Stimulated activated naive B cell treated with anti-CD40 and anti-IgM and Interleukin-4, amounts not matched to agents 10 μg/mL and 1 μg/mL and 100 μg/mL, for 72 hours (primary cell): ENCODE measurements at regions not wholly inside any gene's neighbourhood (a gene's known extent, or its start where the extent isn't known, plus 50 kb on each side); places are given as distances from the start of the nearest gene placed in this dataset.

ENCODE experiments used
- ATAC-seq, 2 donors: fragments of 150-1000 bp; cut with Tn5 transposase; replicated peaks; 2 replicates each; pipeline ENCODE4 v1.10.0; 2021; ENCODE audit warnings: moderate library complexity in 1 of 2
- DNase-seq: peaks from one replicate; pipeline ENCODE4 v3.0.0; 2021
- H3K27ac Mint-ChIP-seq: one replicate; pipeline ENCODE4 v1.8.0; 2022; ENCODE audit warnings: mild to moderate bottlenecking, mixed read lengths
- H3K27me3 Mint-ChIP-seq, 2 donors: one replicate each; pipeline ENCODE4 v1.8.0; 2022; ENCODE audit warnings: mixed read lengths in 2 of 2
- H3K36me3 Mint-ChIP-seq, 2 donors: one replicate each; pipeline ENCODE4 v1.8.0; 2022; ENCODE audit warnings: mixed read lengths in 2 of 2, mild to moderate bottlenecking in 1 of 2
- H3K4me1 Mint-ChIP-seq, 2 donors: one replicate each; pipeline ENCODE4 v1.8.0; 2022; ENCODE audit warnings: mixed read lengths in 2 of 2, mild to moderate bottlenecking in 1 of 2
- H3K4me3 Mint-ChIP-seq, 2 donors: one replicate each; pipeline ENCODE4 v1.8.0; 2022; ENCODE audit warnings: mild to moderate bottlenecking in 2 of 2, mixed read lengths in 2 of 2, moderate library complexity in 1 of 2
- H3K9me3 Mint-ChIP-seq, 2 donors: one replicate each; pipeline ENCODE4 v1.8.0; 2022; ENCODE audit warnings: mixed read lengths in 2 of 2, mild to moderate bottlenecking in 1 of 2

GRCh38 chr6:113500221-113500620, 356.9 kb upstream of the MARCKS start:
- Mint-ChIP-seq H3K4me3 (no peak overlapping the region), H3K36me3 (no peaks in the 10 kb centered on the region), H3K27me3 (no peaks in the 10 kb centered on the region), H3K9me3 (no peaks in the 10 kb centered on the region), H3K4me1 (no peaks in the 10 kb centered on the region), H3K27ac (no peak overlapping the region)
- ATAC-seq (no peak), DNase-seq (no peak)

GRCh38 chr6:113505084-113505699, 352.0 kb upstream of the MARCKS start:
- H3K9me3 Mint-ChIP-seq, result peaks cover 0 to 1% of the 10 kb centered on the region in 2 donors
- ATAC-seq (no peak), DNase-seq (no peak)
- no peaks in the 10 kb centered on the region for H3K4me1 Mint-ChIP-seq
- peaks cover 0 to 3% of the 10 kb centered on the region in 2 donors for H3K27me3 Mint-ChIP-seq
- H3K4me3 Mint-ChIP-seq, result no peak overlapping the region
- no peaks in the 10 kb centered on the region for H3K36me3 Mint-ChIP-seq
- no peak overlapping the region for H3K27ac Mint-ChIP-seq

- Mint-ChIP-seq H3K4me3 (no peak overlapping the region), H3K36me3 (no peaks in the 10 kb centered on the region), H3K27ac (no peak overlapping the region), H3K9me3 (peaks cover 0 to 1% of the 10 kb centered on the region in 2 donors), H3K27me3 (peaks cover 0 to 3% of the 10 kb centered on the region in 2 donors), H3K4me1 (peaks cover 0 to 7% of the 10 kb centered on the region in 2 donors)
- DNase-seq, result no peak
- no peak for ATAC-seq
Observed at GRCh38 chr6:113508249-113508648, 348.9 kb upstream of the MARCKS start.

GRCh38 chr6:113511100-113511499, 346.0 kb upstream of the MARCKS start:
- H3K4me1 Mint-ChIP-seq, result peaks cover 0 to 7% of the 10 kb centered on the region in 2 donors
- H3K4me3 Mint-ChIP-seq, result no peak overlapping the region
- no peaks in the 10 kb centered on the region for H3K36me3 Mint-ChIP-seq
- H3K27me3 Mint-ChIP-seq, result peaks cover 3 to 4% of the 10 kb centered on the region in 2 donors
- peaks cover 0 to 1% of the 10 kb centered on the region in 2 donors for H3K9me3 Mint-ChIP-seq
- no peak overlapping the region for H3K27ac Mint-ChIP-seq
- ATAC-seq (no peak), DNase-seq (no peak)

GRCh38 chr6:113512576-113512975, 344.6 kb upstream of the MARCKS start:
- Mint-ChIP-seq H3K9me3 (peaks cover 0 to 1% of the 10 kb centered on the region in 2 donors), H3K4me1 (peaks cover 0 to 7% of the 10 kb centered on the region in 2 donors), H3K27ac (no peak overlapping the region)

GRCh38 chr6:113513086-113513485, 344.1 kb upstream of the MARCKS start:
- DNase-seq (no peak), ATAC-seq (no peak)
- Mint-ChIP-seq H3K36me3 (no peaks in the 10 kb centered on the region), H3K27me3 (peaks cover 0 to 8% of the 10 kb centered on the region in 2 donors), H3K4me1 (peaks cover 0 to 7% of the 10 kb centered on the region in 2 donors), H3K4me3 (no peak overlapping the region), H3K27ac (no peak overlapping the region), H3K9me3 (peaks cover 0 to 1% of the 10 kb centered on the region in 2 donors)

More at GRCh38 chr6:113512576-113512975, 344.6 kb upstream of the MARCKS start:
- H3K27me3 Mint-ChIP-seq, result peaks cover 3 to 8% of the 10 kb centered on the region in 2 donors
- no peak for ATAC-seq
- no peaks in the 10 kb centered on the region for H3K36me3 Mint-ChIP-seq
- H3K4me3 Mint-ChIP-seq, result no peak overlapping the region
- no peak for DNase-seq

- H3K9me3 Mint-ChIP-seq, result no peaks in the 10 kb centered on the region
- H3K27ac Mint-ChIP-seq, result no peak overlapping the region
- no peaks in the 10 kb centered on the region for H3K36me3 Mint-ChIP-seq
- DNase-seq (no peak), ATAC-seq (no peak)
- H3K4me3 Mint-ChIP-seq, result no peak overlapping the region
- no peaks in the 10 kb centered on the region for H3K4me1 Mint-ChIP-seq
- peaks cover 0 to 9% of the 10 kb centered on the region in 2 donors for H3K27me3 Mint-ChIP-seq
Observed at GRCh38 chr6:113522376-113522775, 334.8 kb upstream of the MARCKS start.

- Mint-ChIP-seq H3K4me3 (no peak overlapping the region), H3K4me1 (no peaks in the 10 kb centered on the region), H3K9me3 (no peaks in the 10 kb centered on the region), H3K36me3 (no peaks in the 10 kb centered on the region), H3K27me3 (peaks cover 0 to 9% of the 10 kb centered on the region in 2 donors), H3K27ac (no peak overlapping the region)
- DNase-seq (no peak), ATAC-seq (no peak)
Observed at GRCh38 chr6:113524826-113525225, 332.3 kb upstream of the MARCKS start.

GRCh38 chr6:113526553-113526952, 330.6 kb upstream of the MARCKS start:
- Mint-ChIP-seq H3K4me3 (no peak overlapping the region), H3K36me3 (no peaks in the 10 kb centered on the region), H3K9me3 (no peaks in the 10 kb centered on the region), H3K27me3 (peaks cover 4 to 9% of the 10 kb centered on the region in 2 donors), H3K4me1 (no peaks in the 10 kb centered on the region), H3K27ac (no peak overlapping the region)
- DNase-seq, result no peak
- no peak for ATAC-seq

- DNase-seq (no peak), ATAC-seq (no peak)
- Mint-ChIP-seq H3K27me3 (peaks cover 4 to 9% of the 10 kb centered on the region in 2 donors), H3K27ac (no peak overlapping the region), H3K36me3 (no peaks in the 10 kb centered on the region), H3K9me3 (no peaks in the 10 kb centered on the region), H3K4me1 (no peaks in the 10 kb centered on the region), H3K4me3 (no peak overlapping the region)
Observed at GRCh38 chr6:113526995-113527394, 330.1 kb upstream of the MARCKS start.

- Mint-ChIP-seq H3K9me3 (no peaks in the 10 kb centered on the region), H3K27ac (no peak overlapping the region), H3K4me3 (no peak overlapping the region), H3K27me3 (peaks cover 4 to 9% of the 10 kb centered on the region in 2 donors), H3K36me3 (no peaks in the 10 kb centered on the region), H3K4me1 (no peaks in the 10 kb centered on the region)
- no peak for ATAC-seq
- no peak for DNase-seq
Observed at GRCh38 chr6:113528111-113528510, 329.0 kb upstream of the MARCKS start.

GRCh38 chr6:113529196-113529595, 327.9 kb upstream of the MARCKS start:
- no peaks in the 10 kb centered on the region for H3K9me3 Mint-ChIP-seq
- H3K4me3 Mint-ChIP-seq, result no peak overlapping the region
- no peaks in the 10 kb centered on the region for H3K36me3 Mint-ChIP-seq
- peaks cover 4 to 9% of the 10 kb centered on the region in 2 donors for H3K27me3 Mint-ChIP-seq
- no peak overlapping the region for H3K27ac Mint-ChIP-seq
- H3K4me1 Mint-ChIP-seq, result no peaks in the 10 kb centered on the region
- no peak for DNase-seq
- no peak for ATAC-seq

GRCh38 chr6:113529879-113530278, 327.3 kb upstream of the MARCKS start:
- no peak overlapping the region for H3K27ac Mint-ChIP-seq
- H3K9me3 Mint-ChIP-seq, result no peaks in the 10 kb centered on the region
- no peak for DNase-seq
- peaks cover 4 to 5% of the 10 kb centered on the region in 2 donors for H3K27me3 Mint-ChIP-seq
- no peak for ATAC-seq
- no peaks in the 10 kb centered on the region for H3K4me1 Mint-ChIP-seq
- no peaks in the 10 kb centered on the region for H3K36me3 Mint-ChIP-seq
- H3K4me3 Mint-ChIP-seq, result no peak overlapping the region

- Mint-ChIP-seq H3K4me1 (no peaks in the 10 kb centered on the region), H3K4me3 (no peak overlapping the region), H3K27ac (no peak overlapping the region), H3K9me3 (no peaks in the 10 kb centered on the region), H3K36me3 (no peaks in the 10 kb centered on the region), H3K27me3 (peaks cover 0 to 4% of the 10 kb centered on the region in 2 donors)
- no peak for ATAC-seq
- DNase-seq, result no peak
Observed at GRCh38 chr6:113530769-113531168, 326.4 kb upstream of the MARCKS start.

GRCh38 chr6:113539202-113539601, 317.9 kb upstream of the MARCKS start:
- no peak overlapping the region for H3K4me3 Mint-ChIP-seq
- H3K9me3 Mint-ChIP-seq, result no peaks in the 10 kb centered on the region
- ATAC-seq (no peak), DNase-seq (no peak)
- H3K27me3 Mint-ChIP-seq, result no peaks in the 10 kb centered on the region
- no peak overlapping the region for H3K27ac Mint-ChIP-seq
- no peaks in the 10 kb centered on the region for H3K4me1 Mint-ChIP-seq
- no peaks in the 10 kb centered on the region for H3K36me3 Mint-ChIP-seq
